GM12873 (cell line): ENCODE measurements at regions not wholly inside any gene's neighbourhood (a gene's known extent, or its start where the extent isn't known, plus 50 kb on each side); places are given as distances from the start of the nearest gene placed in this dataset.
A peak's percentile ranks its signal among the peaks of the same experiment; 100 is the strongest.

Source experiments
- CTCF ChIP-seq: IDR thresholded peaks from 2 replicates; pipeline ENCODE4 v1.5.1; 2012; ENCODE audit warnings: low read depth, mild to moderate bottlenecking, moderate library complexity, low read length, control low read depth; ENCODE audit not compliant: insufficient read depth; ENCODE audit errors: missing control alignments

DNA sequence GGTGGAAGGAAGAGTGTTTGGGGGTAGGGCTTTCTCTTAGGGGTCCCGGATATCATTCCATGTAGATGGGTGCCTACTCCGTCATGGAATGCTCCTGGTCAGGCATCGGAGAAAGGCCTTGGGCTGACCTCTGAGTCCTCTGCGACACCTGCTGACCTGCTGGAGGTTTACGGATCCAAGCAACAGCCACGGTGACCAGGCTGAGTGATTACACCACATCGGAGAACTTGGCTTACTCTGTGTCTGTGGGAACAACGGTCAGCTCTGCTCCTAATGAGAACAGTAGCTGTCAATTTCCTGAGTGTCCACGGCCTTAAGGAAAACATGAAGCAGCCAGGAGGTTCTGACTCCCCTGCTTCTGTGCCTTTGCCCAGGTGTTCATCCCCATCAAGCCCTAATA lies 73.2 kb downstream of the TNP1 start:
- no peak for TF ChIP-seq CTCF

DNA sequence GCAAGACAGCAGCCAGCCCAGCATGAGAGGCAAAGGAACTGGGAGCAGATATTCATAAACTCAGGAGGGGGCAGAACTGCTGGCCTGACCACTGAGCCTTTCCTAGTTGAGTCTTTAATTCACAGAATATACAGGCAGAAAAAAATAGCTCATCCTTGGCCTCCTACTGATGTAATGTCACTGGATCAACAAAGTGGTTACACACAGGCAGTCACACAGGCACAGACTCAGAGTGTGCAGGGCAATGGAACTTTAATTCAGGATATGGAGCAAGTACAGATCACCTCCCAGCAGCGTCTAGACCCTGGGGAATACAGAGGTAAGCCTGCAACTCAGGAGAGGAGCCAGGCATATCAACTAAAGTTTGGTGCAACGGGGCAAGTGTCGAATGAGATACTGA lies 75.4 kb downstream of the TNP1 start:
- TF ChIP-seq CTCF, result no peak

DNA sequence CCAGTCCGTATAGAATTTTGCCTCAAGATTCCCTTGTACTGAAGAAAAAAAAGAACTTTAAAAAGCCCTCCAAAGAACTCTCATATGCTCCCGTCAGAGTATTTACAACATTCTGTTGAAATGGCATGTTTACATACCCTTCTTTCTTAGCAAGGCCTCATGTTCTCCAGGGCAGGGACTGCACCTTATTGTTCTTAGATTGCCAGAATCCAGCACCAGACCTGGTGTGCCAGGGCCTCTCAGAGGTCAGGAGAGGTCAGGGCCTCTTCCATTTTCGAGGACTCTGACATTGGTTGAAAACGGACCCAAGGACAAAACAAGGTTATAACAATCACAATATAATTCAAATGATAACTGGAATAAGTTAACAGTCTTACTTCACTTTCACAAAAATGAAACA lies 78.2 kb downstream of the TNP1 start:
- TF ChIP-seq CTCF, result no peak

- TF ChIP-seq CTCF, result no peak
Observed at GRCh38 chr2:216780843-216781242, 79.0 kb downstream of the TNP1 start.

DNA sequence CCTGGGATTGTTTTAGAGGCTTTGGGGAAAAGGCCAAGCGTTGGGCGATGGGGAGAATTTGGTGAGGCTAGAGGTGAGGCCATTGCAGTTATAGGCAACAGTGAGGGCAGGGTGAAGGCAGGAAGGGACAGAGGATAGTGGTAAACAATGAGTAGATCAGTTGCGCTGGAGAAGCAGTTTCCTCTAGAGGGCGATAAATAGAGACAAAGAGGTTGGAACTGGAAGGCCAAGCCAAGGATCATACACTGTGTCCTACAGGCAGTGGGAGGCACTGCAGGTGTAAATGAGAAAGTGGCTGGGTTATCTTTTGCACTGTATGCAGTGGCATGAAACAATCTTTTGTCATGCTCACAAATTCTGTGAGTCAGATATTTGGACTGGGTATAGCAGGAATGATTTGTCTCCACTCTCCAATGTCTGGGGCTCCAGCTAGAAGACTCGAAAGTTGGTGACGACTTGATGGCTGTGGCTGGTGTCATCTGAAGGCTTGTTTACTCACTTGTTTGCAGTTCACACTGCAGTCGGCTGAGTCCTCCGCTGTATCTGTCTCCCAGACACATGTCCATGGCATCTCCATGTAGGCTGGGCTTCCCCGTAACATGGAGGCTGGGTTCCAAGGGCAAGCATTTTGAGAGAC lies 82.1 kb downstream of the TNP1 start:
- TF ChIP-seq CTCF, result peak; percentile 94

- no peak for TF ChIP-seq CTCF
Observed at GRCh38 chr2:216776066-216776850, 80.9 kb upstream of the IGFBP5 start.

- TF ChIP-seq CTCF, result no peak
Observed at GRCh38 chr2:216775043-216775453, 79.7 kb upstream of the IGFBP5 start.
